ENCODE measurements at regions not wholly inside any gene's neighbourhood (a gene's known extent, or its start where the extent isn't known, plus 50 kb on each side); places are given as distances from the start of the nearest gene placed in this dataset.

DNA sequence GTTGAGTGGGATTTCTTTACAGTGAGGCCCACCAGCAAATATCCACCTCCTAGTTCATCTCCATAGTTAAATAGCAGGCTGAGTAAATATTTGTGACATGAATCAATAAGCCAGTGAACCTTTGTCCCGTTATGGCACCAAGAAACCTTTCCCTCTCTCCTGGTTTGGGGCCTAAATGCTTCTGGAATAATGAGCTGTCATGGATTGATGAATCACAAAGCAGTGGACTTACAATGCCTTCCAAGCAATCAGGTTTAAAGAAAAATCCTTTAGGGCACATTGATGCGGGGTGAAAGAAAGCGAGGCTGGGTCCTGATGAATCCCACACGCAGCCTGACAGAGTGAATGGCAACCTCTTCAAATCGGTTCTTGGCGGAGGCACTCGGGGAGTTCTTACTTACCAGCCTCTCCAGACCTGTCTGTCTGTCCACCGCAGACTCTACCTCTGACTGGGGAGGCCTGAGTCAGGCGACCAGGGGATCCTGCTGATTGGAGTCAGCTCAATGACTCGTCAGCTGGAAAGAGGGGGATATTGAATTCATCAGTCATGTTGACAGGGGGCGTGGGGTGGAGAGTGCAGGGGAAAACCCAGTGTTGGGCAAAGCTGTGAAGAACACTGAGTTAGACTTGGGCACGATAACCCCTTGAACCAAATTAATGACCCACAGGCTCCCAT is 247.3 kb downstream of the PLPP3 start:
- Mint-ChIP-seq H3K27me3 (ENCODE audit: low read depth in 3 of 3) (peaks cover 0 to 6% (median 0%) of the 10 kb centered on the region in 3 donors), H3K27ac (peak overlapping the region in 1 of 7 donors; percentile 69), H3K9me3 (peaks cover 0 to 2% (median 0%) of the 10 kb centered on the region in 7 donors), H3K4me3 (no peak overlapping the region), H3K4me1 (peaks cover 32% of the 10 kb centered on the region), H3K36me3 (no peaks in the 10 kb centered on the region)
- peak in 1 of 3 donors; percentile 57 for DNase-seq
- no peak overlapping the region for H3K4me2 ChIP-seq (replicated peaks; ENCODE audit: extremely low read depth, low read length, poor library complexity, severe bottlenecking)
- no peaks in the 10 kb centered on the region for H3K79me2 ChIP-seq (ENCODE audit: insufficient read depth, low read length)
- no peak overlapping the region for H3K9ac ChIP-seq (ENCODE audit: insufficient read depth, low read length, poor library complexity, severe bottlenecking)
- no peaks in the 10 kb centered on the region for H3K36me3 ChIP-seq (replicated peaks in 1 of 2; ENCODE audit: control insufficient read depth in 1 of 2, insufficient read depth in 2 of 2, low read length in 2 of 2)
- TF ChIP-seq, protein P1, sequence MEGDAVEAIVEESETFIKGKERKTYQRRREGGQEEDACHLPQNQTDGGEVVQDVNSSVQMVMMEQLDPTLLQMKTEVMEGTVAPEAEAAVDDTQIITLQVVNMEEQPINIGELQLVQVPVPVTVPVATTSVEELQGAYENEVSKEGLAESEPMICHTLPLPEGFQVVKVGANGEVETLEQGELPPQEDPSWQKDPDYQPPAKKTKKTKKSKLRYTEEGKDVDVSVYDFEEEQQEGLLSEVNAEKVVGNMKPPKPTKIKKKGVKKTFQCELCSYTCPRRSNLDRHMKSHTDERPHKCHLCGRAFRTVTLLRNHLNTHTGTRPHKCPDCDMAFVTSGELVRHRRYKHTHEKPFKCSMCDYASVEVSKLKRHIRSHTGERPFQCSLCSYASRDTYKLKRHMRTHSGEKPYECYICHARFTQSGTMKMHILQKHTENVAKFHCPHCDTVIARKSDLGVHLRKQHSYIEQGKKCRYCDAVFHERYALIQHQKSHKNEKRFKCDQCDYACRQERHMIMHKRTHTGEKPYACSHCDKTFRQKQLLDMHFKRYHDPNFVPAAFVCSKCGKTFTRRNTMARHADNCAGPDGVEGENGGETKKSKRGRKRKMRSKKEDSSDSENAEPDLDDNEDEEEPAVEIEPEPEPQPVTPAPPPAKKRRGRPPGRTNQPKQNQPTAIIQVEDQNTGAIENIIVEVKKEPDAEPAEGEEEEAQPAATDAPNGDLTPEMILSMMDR (IDR thresholded peaks at IDR 0.05), result no peak
- no peaks in the 10 kb centered on the region for H3K9me3 ChIP-seq (replicated peaks in 1 of 2; ENCODE audit: control insufficient read depth in 1 of 2, insufficient read depth in 1 of 2, low read length in 2 of 2)
- no peak overlapping the region for H3K4me3 ChIP-seq (replicated peaks in 1 of 3; ENCODE audit: low read depth in 2 of 3, low read length in 3 of 3)
- intact Hi-C loops (cut with micrococcal nuclease), result no loop called here
- no peak overlapping the region for H2AFZ ChIP-seq (ENCODE audit: insufficient read depth, low read depth, low read length, poor library complexity, severe bottlenecking)
- H3K27ac ChIP-seq (ENCODE audit: low read depth in 1 of 2, low read length in 2 of 2), result no peak overlapping the region
- H4K20me1 ChIP-seq (ENCODE audit: insufficient read depth, low read length), result no peaks in the 10 kb centered on the region
- H3K4me1 ChIP-seq (ENCODE audit: control insufficient read depth in 1 of 2, insufficient read depth in 2 of 2, low read length in 2 of 2), result peaks cover 29 to 37% of the 10 kb centered on the region in 2 donors
- no peaks in the 10 kb centered on the region for H3K27me3 ChIP-seq (ENCODE audit: control insufficient read depth in 2 of 2, insufficient read depth in 2 of 2, low read length in 2 of 2)
- WGBS (ENCODE audit: insufficient coverage), result 94% methylated on average over 5 of the region's 12 CpGs

DNA sequence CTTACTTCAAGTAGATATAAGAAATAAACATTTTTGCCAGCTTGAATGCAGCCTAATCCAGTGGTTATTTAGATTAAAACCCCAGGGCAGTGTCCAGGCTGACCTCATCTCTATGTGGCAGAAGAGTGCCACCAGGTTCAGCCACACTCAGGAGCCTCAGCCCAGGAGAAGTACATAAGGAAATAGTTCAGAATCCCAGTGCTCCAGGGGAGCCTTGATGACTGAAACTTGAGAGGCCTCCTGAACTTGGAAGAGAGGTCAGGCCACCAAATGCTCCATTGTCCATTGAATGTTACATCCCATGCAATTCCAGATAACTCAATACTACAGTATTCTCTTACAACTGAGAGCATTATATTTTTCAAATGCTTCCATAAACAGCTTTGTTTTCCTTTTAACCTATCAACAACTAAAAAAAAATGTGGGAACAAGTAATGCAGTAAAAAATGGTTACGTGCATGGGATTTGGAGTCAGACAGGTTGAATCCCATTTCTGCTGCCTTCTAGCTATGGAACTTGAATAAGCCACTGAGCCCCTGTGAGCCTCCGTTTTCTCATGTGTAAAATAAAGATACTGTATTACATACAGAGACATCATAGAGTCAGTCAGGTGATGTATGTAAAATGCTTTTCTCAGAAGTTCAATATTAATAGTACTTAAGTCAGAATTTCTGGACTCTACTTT is 248.0 kb downstream of the PLPP3 start:
- H3K9me3 ChIP-seq (replicated peaks in 1 of 2; ENCODE audit: control insufficient read depth in 1 of 2, insufficient read depth in 1 of 2, low read length in 2 of 2), result no peaks in the 10 kb centered on the region
- TF ChIP-seq, protein P1 (IDR thresholded peaks at IDR 0.05), result no peak
- H3K4me2 ChIP-seq (replicated peaks; ENCODE audit: extremely low read depth, low read length, poor library complexity, severe bottlenecking), result no peak overlapping the region
- H3K27ac Mint-ChIP-seq, result peak overlapping the region in 3 of 7 donors; percentile 50 to 75 (median 67)
- H3K27ac ChIP-seq (ENCODE audit: low read depth in 1 of 2, low read length in 2 of 2), result peak overlapping the region in 1 of 2 donors; percentile 74
- no peak overlapping the region for H3K4me3 ChIP-seq (replicated peaks in 1 of 3; ENCODE audit: low read depth in 2 of 3, low read length in 3 of 3)
- H3K9me3 Mint-ChIP-seq, result peaks cover 0 to 2% (median 0%) of the 10 kb centered on the region in 7 donors
- H3K27me3 Mint-ChIP-seq (ENCODE audit: low read depth in 3 of 3), result peaks cover 0 to 6% (median 0%) of the 10 kb centered on the region in 3 donors
- no peak for DNase-seq
- intact Hi-C loops (cut with micrococcal nuclease), result no loop called here
- H3K36me3 Mint-ChIP-seq, result no peaks in the 10 kb centered on the region
- no peaks in the 10 kb centered on the region for H3K36me3 ChIP-seq (replicated peaks in 1 of 2; ENCODE audit: control insufficient read depth in 1 of 2, insufficient read depth in 2 of 2, low read length in 2 of 2)
- H3K9ac ChIP-seq (ENCODE audit: insufficient read depth, low read length, poor library complexity, severe bottlenecking), result no peak overlapping the region
- WGBS (ENCODE audit: insufficient coverage), result no CpG with 5 or more reads among the region's 2 CpGs
- no peaks in the 10 kb centered on the region for H3K27me3 ChIP-seq (ENCODE audit: control insufficient read depth in 2 of 2, insufficient read depth in 2 of 2, low read length in 2 of 2)
- peaks cover 32% of the 10 kb centered on the region for H3K4me1 Mint-ChIP-seq
- peaks cover 29 to 37% of the 10 kb centered on the region in 2 donors for H3K4me1 ChIP-seq (ENCODE audit: control insufficient read depth in 1 of 2, insufficient read depth in 2 of 2, low read length in 2 of 2)
- no peak overlapping the region for H2AFZ ChIP-seq (ENCODE audit: insufficient read depth, low read depth, low read length, poor library complexity, severe bottlenecking)
- no peaks in the 10 kb centered on the region for H4K20me1 ChIP-seq (ENCODE audit: insufficient read depth, low read length)
- no peak overlapping the region for H3K4me3 Mint-ChIP-seq
- H3K79me2 ChIP-seq (ENCODE audit: insufficient read depth, low read length), result no peaks in the 10 kb centered on the region

Measured in CD14-positive monocyte (primary cell).